ENCODE measurements at regions not wholly inside any gene's neighbourhood (a gene's known extent, or its start where the extent isn't known, plus 50 kb on each side); places are given as distances from the start of the nearest gene placed in this dataset.

DNA sequence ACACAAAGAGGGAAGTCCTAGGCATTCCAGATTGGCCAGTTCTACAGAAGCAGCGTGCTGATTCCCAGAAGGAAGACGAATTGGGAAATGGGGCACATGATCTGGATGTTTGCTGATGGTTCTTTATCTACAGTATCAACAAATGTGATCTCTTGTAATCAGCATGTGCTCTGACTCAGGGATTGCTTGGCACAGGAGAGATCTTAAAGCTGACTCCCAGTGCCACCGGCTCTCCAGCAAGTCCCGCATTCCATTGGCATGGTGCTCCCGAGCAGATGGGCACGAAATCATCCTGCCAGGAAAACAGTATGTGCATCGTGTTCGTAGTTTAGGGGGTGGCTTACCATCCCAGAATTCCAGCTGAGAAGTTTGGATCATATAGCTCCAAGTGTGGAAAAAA, 259.9 kb upstream of the NR2F2 start:
- TF ChIP-seq, protein P1, sequence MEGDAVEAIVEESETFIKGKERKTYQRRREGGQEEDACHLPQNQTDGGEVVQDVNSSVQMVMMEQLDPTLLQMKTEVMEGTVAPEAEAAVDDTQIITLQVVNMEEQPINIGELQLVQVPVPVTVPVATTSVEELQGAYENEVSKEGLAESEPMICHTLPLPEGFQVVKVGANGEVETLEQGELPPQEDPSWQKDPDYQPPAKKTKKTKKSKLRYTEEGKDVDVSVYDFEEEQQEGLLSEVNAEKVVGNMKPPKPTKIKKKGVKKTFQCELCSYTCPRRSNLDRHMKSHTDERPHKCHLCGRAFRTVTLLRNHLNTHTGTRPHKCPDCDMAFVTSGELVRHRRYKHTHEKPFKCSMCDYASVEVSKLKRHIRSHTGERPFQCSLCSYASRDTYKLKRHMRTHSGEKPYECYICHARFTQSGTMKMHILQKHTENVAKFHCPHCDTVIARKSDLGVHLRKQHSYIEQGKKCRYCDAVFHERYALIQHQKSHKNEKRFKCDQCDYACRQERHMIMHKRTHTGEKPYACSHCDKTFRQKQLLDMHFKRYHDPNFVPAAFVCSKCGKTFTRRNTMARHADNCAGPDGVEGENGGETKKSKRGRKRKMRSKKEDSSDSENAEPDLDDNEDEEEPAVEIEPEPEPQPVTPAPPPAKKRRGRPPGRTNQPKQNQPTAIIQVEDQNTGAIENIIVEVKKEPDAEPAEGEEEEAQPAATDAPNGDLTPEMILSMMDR (IDR thresholded peaks at IDR 0.05) = no peak
- TF ChIP-seq POLR2A (IDR thresholded peaks at IDR 0.05) = no peak

All from uterus (tissue), 2 donors.